Esophagus squamous epithelium (tissue), 4 donors: ENCODE measurements at regions not wholly inside any gene's neighbourhood (a gene's known extent, or its start where the extent isn't known, plus 50 kb on each side); places are given as distances from the start of the nearest gene placed in this dataset.

Experiments
- POLR2A ChIP-seq, 4 donors: fragments of 450-650 bp; IDR thresholded peaks; one replicate each; pipeline ENCODE4 v1.6.1; 2017; ENCODE audit warnings: antibody characterized with exemption in 4 of 4, mild to moderate bottlenecking in 4 of 4, moderate library complexity in 3 of 4
- TF ChIP-seq, protein P1 (sequence below), 6 experiments: fragments of 450-650 bp in 4 of 6; fragments of 200-600 bp in 2 of 6; sonication (generic) in 2 of 6; IDR thresholded peaks; one replicate each; pipeline ENCODE4 v1.5.1; 2016 to 2019; ENCODE audit warnings: antibody characterized with exemption in 6 of 6, mild to moderate bottlenecking in 4 of 6, moderate library complexity in 4 of 6

DNA sequence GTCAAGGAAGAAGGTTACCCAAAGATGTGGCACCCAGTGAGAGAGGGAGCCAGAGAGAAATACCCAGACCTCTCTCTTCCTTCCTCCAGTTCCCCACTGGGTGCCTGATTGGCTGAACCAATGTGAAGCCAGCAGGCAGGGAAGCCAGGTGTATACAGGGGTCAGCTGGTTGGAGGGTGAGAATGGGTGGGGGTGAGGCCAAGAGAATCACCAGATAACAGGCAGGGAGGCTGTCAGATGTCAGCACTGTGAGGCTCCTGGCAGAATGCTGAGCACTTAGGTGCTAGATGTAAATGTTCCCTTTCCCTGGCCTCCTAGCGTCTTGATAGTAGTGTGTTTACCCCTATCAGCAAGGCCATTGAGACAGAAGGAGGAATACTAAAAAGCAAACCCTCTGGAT, 104.0 kb upstream of the MGAT5 start:
- TF ChIP-seq, protein P1, sequence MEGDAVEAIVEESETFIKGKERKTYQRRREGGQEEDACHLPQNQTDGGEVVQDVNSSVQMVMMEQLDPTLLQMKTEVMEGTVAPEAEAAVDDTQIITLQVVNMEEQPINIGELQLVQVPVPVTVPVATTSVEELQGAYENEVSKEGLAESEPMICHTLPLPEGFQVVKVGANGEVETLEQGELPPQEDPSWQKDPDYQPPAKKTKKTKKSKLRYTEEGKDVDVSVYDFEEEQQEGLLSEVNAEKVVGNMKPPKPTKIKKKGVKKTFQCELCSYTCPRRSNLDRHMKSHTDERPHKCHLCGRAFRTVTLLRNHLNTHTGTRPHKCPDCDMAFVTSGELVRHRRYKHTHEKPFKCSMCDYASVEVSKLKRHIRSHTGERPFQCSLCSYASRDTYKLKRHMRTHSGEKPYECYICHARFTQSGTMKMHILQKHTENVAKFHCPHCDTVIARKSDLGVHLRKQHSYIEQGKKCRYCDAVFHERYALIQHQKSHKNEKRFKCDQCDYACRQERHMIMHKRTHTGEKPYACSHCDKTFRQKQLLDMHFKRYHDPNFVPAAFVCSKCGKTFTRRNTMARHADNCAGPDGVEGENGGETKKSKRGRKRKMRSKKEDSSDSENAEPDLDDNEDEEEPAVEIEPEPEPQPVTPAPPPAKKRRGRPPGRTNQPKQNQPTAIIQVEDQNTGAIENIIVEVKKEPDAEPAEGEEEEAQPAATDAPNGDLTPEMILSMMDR (IDR thresholded peaks at IDR 0.05): no peak
- TF ChIP-seq POLR2A (IDR thresholded peaks at IDR 0.05): no peak
